Forelimb muscle (tissue), 1 donor: ENCODE measurements at regions not wholly inside any gene's neighbourhood (a gene's known extent, or its start where the extent isn't known, plus 50 kb on each side); places are given as distances from the start of the nearest gene placed in this dataset.

Experiments used
- DNase-seq: peaks from one replicate; pipeline ENCODE4 v3.0.0-alpha.2; 2013; ENCODE audit warnings: low read depth

- no peak for DNase-seq
Observed at GRCh38 chr2:185147361-185147760, 549.0 kb downstream of the ZNF804A start.

GRCh38 chr2:185152186-185152585 lies 553.9 kb downstream of the ZNF804A start:
- no peak for DNase-seq

- DNase-seq, result no peak
Observed at GRCh38 chr2:185161701-185162100, 563.4 kb downstream of the ZNF804A start.

GRCh38 chr2:185174353-185174752 lies 564.3 kb upstream of the FSIP2 start:
- DNase-seq, result no peak

GRCh38 chr2:185179743-185180142 lies 558.9 kb upstream of the FSIP2 start:
- DNase-seq, result no peak

- no peak for DNase-seq
Observed at GRCh38 chr2:185181901-185182300, 556.7 kb upstream of the FSIP2 start.

- no peak for DNase-seq
Observed at GRCh38 chr2:185185044-185185443, 553.6 kb upstream of the FSIP2 start.

GRCh38 chr2:185187421-185187820 lies 551.2 kb upstream of the FSIP2 start:
- no peak for DNase-seq

- DNase-seq, result no peak
Observed at GRCh38 chr2:185188656-185189055, 549.9 kb upstream of the FSIP2 start.

GRCh38 chr2:185201063-185201462 lies 537.5 kb upstream of the FSIP2 start:
- DNase-seq, result no peak

- DNase-seq, result no peak
Observed at GRCh38 chr2:185202381-185202780, 536.2 kb upstream of the FSIP2 start.

- DNase-seq, result no peak
Observed at GRCh38 chr2:185202945-185203528, 535.6 kb upstream of the FSIP2 start.

- DNase-seq, result no peak
Observed at GRCh38 chr2:185208261-185208660, 530.3 kb upstream of the FSIP2 start.

GRCh38 chr2:185215497-185215896 lies 523.1 kb upstream of the FSIP2 start:
- no peak for DNase-seq

GRCh38 chr2:185219981-185220380 lies 518.6 kb upstream of the FSIP2 start:
- DNase-seq, result no peak

- DNase-seq, result no peak
Observed at GRCh38 chr2:185222311-185222710, 516.3 kb upstream of the FSIP2 start.

GRCh38 chr2:185227391-185227790 lies 511.2 kb upstream of the FSIP2 start:
- no peak for DNase-seq

- no peak for DNase-seq
Observed at GRCh38 chr2:185239491-185239890, 499.1 kb upstream of the FSIP2 start.

- no peak for DNase-seq
Observed at GRCh38 chr2:185240796-185241195, 497.8 kb upstream of the FSIP2 start.

- no peak for DNase-seq
Observed at GRCh38 chr2:185241556-185241955, 497.0 kb upstream of the FSIP2 start.

- DNase-seq, result no peak
Observed at GRCh38 chr2:185242462-185242861, 496.1 kb upstream of the FSIP2 start.

GRCh38 chr2:185245216-185245615 lies 493.4 kb upstream of the FSIP2 start:
- no peak for DNase-seq

GRCh38 chr2:185245806-185246205 lies 492.8 kb upstream of the FSIP2 start:
- no peak for DNase-seq

GRCh38 chr2:185246717-185247116 lies 491.9 kb upstream of the FSIP2 start:
- DNase-seq, result no peak
